ENCODE measurements at regions not wholly inside any gene's neighbourhood (a gene's known extent, or its start where the extent isn't known, plus 50 kb on each side); places are given as distances from the start of the nearest gene placed in this dataset.

DNA sequence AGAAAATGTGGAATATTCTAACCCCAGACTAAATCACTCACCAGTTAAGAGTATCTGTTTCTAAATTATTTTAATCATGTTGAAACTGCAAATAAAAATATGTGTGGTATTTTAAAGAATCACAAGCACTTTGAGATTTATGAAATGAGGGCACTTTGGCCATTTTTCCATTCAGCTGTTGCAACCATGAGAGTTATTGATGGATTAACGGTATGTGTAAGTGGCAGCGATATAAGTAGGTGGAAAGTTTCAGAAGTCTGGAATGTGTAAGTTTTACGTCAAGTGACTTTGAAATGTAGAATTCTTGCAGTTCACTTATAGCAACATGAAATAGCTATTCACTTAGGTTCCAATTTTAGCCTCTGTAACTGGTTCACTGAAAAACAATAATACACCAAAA lies 905.1 kb upstream of the SLIT2 start:
- Histone ChIP-seq H3K9me3 (no peaks in the 10 kb centered on the region), H3K4me1 (no peaks in the 10 kb centered on the region), H3K27ac (no peak overlapping the region), H3K27me3 (no peaks in the 10 kb centered on the region), H3K4me3 (no peak overlapping the region), H3K36me3 (no peaks in the 10 kb centered on the region)
- TF ChIP-seq POLR2A (IDR thresholded peaks at IDR 0.05) = no peak
- TF ChIP-seq, protein P1, sequence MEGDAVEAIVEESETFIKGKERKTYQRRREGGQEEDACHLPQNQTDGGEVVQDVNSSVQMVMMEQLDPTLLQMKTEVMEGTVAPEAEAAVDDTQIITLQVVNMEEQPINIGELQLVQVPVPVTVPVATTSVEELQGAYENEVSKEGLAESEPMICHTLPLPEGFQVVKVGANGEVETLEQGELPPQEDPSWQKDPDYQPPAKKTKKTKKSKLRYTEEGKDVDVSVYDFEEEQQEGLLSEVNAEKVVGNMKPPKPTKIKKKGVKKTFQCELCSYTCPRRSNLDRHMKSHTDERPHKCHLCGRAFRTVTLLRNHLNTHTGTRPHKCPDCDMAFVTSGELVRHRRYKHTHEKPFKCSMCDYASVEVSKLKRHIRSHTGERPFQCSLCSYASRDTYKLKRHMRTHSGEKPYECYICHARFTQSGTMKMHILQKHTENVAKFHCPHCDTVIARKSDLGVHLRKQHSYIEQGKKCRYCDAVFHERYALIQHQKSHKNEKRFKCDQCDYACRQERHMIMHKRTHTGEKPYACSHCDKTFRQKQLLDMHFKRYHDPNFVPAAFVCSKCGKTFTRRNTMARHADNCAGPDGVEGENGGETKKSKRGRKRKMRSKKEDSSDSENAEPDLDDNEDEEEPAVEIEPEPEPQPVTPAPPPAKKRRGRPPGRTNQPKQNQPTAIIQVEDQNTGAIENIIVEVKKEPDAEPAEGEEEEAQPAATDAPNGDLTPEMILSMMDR (IDR thresholded peaks at IDR 0.05) = no peak
- ATAC-seq = no peak
- intact Hi-C loops (cut with DNase I) = no loop called here
- no peak for DNase-seq
- 90 to 94% (median 90%) methylated on average over 3 of the region's 3 CpGs for WGBS, 4 donors

- Histone ChIP-seq H3K9me3 (peaks cover 0 to 7% (median 0%) of the 10 kb centered on the region in 12 donors), H3K27me3 (no peaks in the 10 kb centered on the region), H3K36me3 (no peaks in the 10 kb centered on the region), H3K27ac (no peak overlapping the region), H3K4me3 (no peak overlapping the region), H3K4me1 (no peaks in the 10 kb centered on the region)
- no peak for DNase-seq
- WGBS, 4 donors = 57 to 77% (median 64%) methylated on average over 1 of the region's 1 CpG
- ATAC-seq = no peak
- intact Hi-C loops (cut with DNase I) = no loop called here
- TF ChIP-seq, protein P1 (IDR thresholded peaks at IDR 0.05) = no peak
- TF ChIP-seq POLR2A (IDR thresholded peaks at IDR 0.05) = no peak
Observed at GRCh38 chr4:19329631-19330030, 922.1 kb upstream of the SLIT2 start.

DNA sequence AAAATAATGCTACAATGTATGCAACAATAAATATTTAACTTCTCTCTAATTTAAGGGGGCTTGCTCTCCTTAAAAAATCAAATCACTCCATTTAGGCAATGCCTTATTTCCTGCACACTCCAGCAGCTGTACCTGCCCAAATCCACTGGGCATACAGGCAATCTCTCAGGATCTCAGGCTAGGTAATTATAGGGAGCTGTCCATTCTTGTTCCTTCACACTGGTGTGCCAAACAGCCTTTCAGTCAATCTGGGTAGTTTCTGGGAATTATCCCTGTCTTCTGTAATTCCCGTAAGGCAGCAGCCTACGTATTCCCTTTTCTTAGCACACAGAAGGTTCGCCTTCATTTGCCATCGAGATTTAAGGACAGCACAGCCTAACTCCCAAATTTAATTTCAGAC lies 922.6 kb upstream of the SLIT2 start:
- H3K27me3 ChIP-seq = no peaks in the 10 kb centered on the region
- TF ChIP-seq, protein P1 (IDR thresholded peaks at IDR 0.05) = no peak
- no peak for TF ChIP-seq POLR2A (IDR thresholded peaks at IDR 0.05)
- intact Hi-C loops (cut with DNase I) = no loop called here
- no peak overlapping the region for H3K4me3 ChIP-seq
- H3K4me1 ChIP-seq = no peaks in the 10 kb centered on the region
- peaks cover 0 to 7% (median 0%) of the 10 kb centered on the region in 12 donors for H3K9me3 ChIP-seq
- H3K36me3 ChIP-seq = no peaks in the 10 kb centered on the region
- DNase-seq (no peak), ATAC-seq (no peak)
- H3K27ac ChIP-seq = no peak overlapping the region
- WGBS, 4 donors = 57 to 74% (median 60%) methylated on average over 4 of the region's 4 CpGs

DNA sequence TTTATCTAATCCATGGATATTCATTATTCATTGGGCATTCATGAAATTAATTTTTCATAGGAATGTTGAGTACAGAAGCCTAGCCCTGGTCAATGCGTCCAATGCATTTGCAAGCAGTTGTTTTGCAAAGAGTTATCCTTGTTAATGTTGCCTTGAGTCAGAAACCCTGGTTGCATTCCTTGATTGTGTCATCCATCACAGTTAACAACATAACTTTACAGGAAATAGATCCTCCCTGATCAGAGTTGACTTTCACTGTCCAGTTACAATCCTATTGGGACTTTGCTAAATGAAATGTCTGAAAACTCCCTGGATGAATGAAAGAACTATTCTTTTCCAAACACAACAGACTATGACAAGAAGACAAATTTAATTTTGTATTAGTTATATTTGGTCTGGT lies 924.3 kb upstream of the SLIT2 start:
- H3K9me3 ChIP-seq = no peaks in the 10 kb centered on the region
- H3K4me3 ChIP-seq = no peak overlapping the region
- intact Hi-C loops (cut with DNase I) = no loop called here
- H3K4me1 ChIP-seq = no peaks in the 10 kb centered on the region
- no peaks in the 10 kb centered on the region for H3K36me3 ChIP-seq
- ATAC-seq = no peak
- 67 to 90% (median 87%) methylated on average over 1 of the region's 1 CpG for WGBS, 4 donors
- H3K27me3 ChIP-seq = no peaks in the 10 kb centered on the region
- no peak for DNase-seq
- no peak overlapping the region for H3K27ac ChIP-seq
- no peak for TF ChIP-seq POLR2A (IDR thresholded peaks at IDR 0.05)
- TF ChIP-seq, protein P1 (IDR thresholded peaks at IDR 0.05) = no peak

Measured in heart left ventricle (tissue), 16 donors.